ENCODE measurements at regions not wholly inside any gene's neighbourhood (a gene's known extent, or its start where the extent isn't known, plus 50 kb on each side); places are given as distances from the start of the nearest gene placed in this dataset.

DNA sequence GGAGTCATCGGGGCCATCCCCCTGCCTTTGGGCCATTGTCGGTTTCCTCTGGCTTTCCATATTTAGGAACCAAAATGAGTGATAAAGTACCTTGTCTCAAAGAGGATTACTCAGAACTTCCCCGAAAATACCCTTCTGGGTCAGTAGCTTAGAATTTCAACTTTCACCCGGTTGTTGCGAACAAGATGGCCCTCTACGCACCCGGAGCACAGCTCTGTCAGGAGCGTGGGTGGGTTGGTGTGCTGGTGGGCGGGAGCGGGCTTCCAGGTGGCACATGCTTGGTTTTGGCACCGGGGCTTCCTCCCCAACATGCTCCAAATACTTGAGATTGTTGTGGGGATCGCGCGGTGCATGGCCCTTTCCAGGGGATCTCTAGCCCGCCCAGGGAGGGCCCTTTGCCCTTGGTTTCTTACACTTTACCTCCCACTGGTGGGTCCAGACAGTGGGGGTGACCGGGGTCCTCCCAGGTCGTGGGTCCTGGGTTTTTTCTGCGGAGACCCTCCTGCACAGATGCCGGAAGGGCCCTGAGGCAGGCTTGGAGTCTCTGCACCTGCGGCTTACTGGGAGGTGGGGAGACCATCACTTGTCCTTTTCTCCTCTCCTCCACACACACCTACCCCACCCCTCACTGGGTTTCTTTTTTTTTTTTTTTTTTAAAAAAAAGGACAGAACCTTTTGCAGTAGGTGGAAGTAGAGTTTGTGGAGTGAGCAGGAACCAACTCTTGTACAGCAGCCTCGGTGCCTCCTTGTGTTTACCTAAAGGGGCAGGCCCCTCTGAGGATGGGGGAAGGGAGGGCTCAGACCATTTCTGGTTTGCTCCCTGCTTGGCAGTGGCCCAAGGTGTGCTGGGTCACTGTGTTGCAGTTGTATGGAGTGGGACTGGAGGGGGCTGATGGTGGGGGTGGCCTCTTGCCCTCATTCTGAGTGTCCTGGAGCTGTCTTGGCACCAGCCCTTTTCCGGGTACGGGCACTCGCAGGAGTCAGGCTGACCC, 142.1 kb downstream of the SEC14L1 start (continued):
- TF ChIP-seq GFI1 (CRISPR knock-in tag; IDR thresholded peaks at IDR 0.05; ENCODE audit: borderline replicate concordance) (no peak), NFYC (CRISPR knock-in tag; IDR thresholded peaks at IDR 0.05) (no peak), FOXP1 (IDR thresholded peaks at IDR 0.05) (no peak), FOXP1 (CRISPR knock-in tag; IDR thresholded peaks at IDR 0.05) (peak; percentile 65), SKI (IDR thresholded peaks at IDR 0.05; ENCODE audit: partially characterized antibody) (no peak), ZNF30 (CRISPR knock-in tag; IDR thresholded peaks at IDR 0.05) (no peak), YEATS2 (CRISPR knock-in tag; IDR thresholded peaks at IDR 0.05; ENCODE audit: borderline replicate concordance) (no peak), RXRB (CRISPR knock-in tag; IDR thresholded peaks at IDR 0.05; ENCODE audit: borderline replicate concordance) (peak; percentile 68; the same call in 1 of the 2 replicates), HHEX (CRISPR knock-in tag; IDR thresholded peaks at IDR 0.05) (peak; percentile 12; the same call in 1 of the 2 replicates), MEIS2 (CRISPR knock-in tag; IDR thresholded peaks at IDR 0.05) (peak; percentile 19; the same call in 1 of the 2 replicates), ZMYM3 (CRISPR knock-in tag; IDR thresholded peaks at IDR 0.05) (0 out of 2 replicates have a peak, but pooled peaks have one; percentile 18), ARID2 (CRISPR knock-in tag; IDR thresholded peaks at IDR 0.05; ENCODE audit: borderline replicate concordance) (no peak; the same call in 1 of the 2 replicates), LCORL (IDR thresholded peaks at IDR 0.05) (no peak), LCORL (CRISPR knock-in tag; IDR thresholded peaks at IDR 0.05) (peak; percentile 66; the same call in 1 of the 2 replicates), DNMT3B (CRISPR knock-in tag; conservative IDR thresholded peaks at IDR 0.05) (no peak; the same call in 1 of the 2 replicates), FOSL2 (CRISPR knock-in tag; IDR thresholded peaks at IDR 0.05) (0 out of 2 replicates have a peak, but pooled peaks have one; percentile 37)
- TF ChIP-seq, protein P1, sequence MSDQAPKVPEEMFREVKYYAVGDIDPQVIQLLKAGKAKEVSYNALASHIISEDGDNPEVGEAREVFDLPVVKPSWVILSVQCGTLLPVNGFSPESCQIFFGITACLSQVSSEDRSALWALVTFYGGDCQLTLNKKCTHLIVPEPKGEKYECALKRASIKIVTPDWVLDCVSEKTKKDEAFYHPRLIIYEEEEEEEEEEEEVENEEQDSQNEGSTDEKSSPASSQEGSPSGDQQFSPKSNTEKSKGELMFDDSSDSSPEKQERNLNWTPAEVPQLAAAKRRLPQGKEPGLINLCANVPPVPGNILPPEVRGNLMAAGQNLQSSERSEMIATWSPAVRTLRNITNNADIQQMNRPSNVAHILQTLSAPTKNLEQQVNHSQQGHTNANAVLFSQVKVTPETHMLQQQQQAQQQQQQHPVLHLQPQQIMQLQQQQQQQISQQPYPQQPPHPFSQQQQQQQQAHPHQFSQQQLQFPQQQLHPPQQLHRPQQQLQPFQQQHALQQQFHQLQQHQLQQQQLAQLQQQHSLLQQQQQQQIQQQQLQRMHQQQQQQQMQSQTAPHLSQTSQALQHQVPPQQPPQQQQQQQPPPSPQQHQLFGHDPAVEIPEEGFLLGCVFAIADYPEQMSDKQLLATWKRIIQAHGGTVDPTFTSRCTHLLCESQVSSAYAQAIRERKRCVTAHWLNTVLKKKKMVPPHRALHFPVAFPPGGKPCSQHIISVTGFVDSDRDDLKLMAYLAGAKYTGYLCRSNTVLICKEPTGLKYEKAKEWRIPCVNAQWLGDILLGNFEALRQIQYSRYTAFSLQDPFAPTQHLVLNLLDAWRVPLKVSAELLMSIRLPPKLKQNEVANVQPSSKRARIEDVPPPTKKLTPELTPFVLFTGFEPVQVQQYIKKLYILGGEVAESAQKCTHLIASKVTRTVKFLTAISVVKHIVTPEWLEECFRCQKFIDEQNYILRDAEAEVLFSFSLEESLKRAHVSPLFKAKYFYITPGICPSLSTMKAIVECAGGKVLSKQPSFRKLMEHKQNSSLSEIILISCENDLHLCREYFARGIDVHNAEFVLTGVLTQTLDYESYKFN (CRISPR knock-in tag; conservative IDR thresholded peaks at IDR 0.05): peak; percentile 69
- TF ChIP-seq, protein P2, sequence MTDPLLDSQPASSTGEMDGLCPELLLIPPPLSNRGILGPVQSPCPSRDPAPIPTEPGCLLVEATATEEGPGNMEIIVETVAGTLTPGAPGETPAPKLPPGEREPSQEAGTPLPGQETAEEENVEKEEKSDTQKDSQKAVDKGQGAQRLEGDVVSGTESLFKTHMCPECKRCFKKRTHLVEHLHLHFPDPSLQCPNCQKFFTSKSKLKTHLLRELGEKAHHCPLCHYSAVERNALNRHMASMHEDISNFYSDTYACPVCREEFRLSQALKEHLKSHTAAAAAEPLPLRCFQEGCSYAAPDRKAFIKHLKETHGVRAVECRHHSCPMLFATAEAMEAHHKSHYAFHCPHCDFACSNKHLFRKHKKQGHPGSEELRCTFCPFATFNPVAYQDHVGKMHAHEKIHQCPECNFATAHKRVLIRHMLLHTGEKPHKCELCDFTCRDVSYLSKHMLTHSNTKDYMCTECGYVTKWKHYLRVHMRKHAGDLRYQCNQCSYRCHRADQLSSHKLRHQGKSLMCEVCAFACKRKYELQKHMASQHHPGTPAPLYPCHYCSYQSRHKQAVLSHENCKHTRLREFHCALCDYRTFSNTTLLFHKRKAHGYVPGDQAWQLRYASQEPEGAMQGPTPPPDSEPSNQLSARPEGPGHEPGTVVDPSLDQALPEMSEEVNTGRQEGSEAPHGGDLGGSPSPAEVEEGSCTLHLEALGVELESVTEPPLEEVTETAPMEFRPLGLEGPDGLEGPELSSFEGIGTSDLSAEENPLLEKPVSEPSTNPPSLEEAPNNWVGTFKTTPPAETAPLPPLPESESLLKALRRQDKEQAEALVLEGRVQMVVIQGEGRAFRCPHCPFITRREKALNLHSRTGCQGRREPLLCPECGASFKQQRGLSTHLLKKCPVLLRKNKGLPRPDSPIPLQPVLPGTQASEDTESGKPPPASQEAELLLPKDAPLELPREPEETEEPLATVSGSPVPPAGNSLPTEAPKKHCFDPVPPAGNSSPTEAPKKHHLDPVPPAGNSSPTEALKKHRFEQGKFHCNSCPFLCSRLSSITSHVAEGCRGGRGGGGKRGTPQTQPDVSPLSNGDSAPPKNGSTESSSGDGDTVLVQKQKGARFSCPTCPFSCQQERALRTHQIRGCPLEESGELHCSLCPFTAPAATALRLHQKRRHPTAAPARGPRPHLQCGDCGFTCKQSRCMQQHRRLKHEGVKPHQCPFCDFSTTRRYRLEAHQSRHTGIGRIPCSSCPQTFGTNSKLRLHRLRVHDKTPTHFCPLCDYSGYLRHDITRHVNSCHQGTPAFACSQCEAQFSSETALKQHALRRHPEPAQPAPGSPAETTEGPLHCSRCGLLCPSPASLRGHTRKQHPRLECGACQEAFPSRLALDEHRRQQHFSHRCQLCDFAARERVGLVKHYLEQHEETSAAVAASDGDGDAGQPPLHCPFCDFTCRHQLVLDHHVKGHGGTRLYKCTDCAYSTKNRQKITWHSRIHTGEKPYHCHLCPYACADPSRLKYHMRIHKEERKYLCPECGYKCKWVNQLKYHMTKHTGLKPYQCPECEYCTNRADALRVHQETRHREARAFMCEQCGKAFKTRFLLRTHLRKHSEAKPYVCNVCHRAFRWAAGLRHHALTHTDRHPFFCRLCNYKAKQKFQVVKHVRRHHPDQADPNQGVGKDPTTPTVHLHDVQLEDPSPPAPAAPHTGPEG (CRISPR knock-in tag; IDR thresholded peaks at IDR 0.05): peak; percentile 47; the same call in 1 of the 2 replicates
- TF ChIP-seq, protein P3, sequence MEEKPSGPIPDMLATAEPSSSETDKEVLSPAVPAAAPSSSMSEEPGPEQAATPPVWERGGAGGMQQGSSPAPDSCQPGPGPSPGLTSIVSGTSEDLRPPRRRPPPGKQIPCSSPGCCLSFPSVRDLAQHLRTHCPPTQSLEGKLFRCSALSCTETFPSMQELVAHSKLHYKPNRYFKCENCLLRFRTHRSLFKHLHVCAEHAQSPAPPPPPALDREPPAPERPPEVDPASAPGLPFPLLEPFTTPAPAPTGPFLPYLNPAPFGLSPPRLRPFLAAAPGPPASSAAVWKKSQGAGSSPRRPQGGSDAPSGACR (CRISPR knock-in tag; IDR thresholded peaks at IDR 0.05): peak; percentile 83; the same call in 1 of the 2 replicates

Data from HepG2 (cell line).